ENCODE measurements at regions not wholly inside any gene's neighbourhood (a gene's known extent, or its start where the extent isn't known, plus 50 kb on each side); places are given as distances from the start of the nearest gene placed in this dataset.
"Not testable (repeated sequence)": the region's sequence is repeated elsewhere in the genome, so short reads cannot be mapped to it uniquely, and the experiment has no call there.

DNA sequence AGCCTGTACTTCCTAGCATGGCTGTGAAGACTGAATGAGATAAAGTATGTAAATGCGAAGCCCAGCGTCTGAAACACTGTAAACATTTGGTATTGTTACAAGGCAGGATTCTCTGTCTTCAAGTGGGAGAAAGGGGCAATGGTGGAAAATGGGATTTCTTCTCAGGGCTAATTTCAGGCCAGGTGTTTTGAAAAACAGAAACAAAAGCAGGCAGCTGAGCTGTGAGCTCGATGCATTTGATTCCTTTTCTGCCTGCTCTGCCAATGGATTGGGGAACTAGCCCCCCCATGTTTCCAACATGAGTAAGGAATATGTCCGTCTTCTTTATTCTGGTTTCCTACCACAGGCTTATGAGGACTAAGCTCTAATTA, 732.1 kb upstream of the AUTS2 start:
- H3K9me3 ChIP-seq (ENCODE audit: low read depth, low read length) = no peaks in the 10 kb centered on the region
- no peak for DNase-seq (ENCODE audit: insufficient read length, low spot score, missing footprints)
- TF ChIP-seq, protein P1, sequence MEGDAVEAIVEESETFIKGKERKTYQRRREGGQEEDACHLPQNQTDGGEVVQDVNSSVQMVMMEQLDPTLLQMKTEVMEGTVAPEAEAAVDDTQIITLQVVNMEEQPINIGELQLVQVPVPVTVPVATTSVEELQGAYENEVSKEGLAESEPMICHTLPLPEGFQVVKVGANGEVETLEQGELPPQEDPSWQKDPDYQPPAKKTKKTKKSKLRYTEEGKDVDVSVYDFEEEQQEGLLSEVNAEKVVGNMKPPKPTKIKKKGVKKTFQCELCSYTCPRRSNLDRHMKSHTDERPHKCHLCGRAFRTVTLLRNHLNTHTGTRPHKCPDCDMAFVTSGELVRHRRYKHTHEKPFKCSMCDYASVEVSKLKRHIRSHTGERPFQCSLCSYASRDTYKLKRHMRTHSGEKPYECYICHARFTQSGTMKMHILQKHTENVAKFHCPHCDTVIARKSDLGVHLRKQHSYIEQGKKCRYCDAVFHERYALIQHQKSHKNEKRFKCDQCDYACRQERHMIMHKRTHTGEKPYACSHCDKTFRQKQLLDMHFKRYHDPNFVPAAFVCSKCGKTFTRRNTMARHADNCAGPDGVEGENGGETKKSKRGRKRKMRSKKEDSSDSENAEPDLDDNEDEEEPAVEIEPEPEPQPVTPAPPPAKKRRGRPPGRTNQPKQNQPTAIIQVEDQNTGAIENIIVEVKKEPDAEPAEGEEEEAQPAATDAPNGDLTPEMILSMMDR (IDR thresholded peaks at IDR 0.05; ENCODE audit: extremely low read depth, low read depth, low read length) = no peak
- no peaks in the 10 kb centered on the region for H3K79me2 ChIP-seq (ENCODE audit: insufficient read depth, low read length)
- no peaks in the 10 kb centered on the region for H4K20me1 ChIP-seq (ENCODE audit: insufficient read depth, low read length)
- no peak overlapping the region for H3K27ac ChIP-seq (ENCODE audit: low read depth, low read length)
- no peak overlapping the region for H2AFZ ChIP-seq (ENCODE audit: low read length)
- no peaks in the 10 kb centered on the region for H3K27me3 ChIP-seq (ENCODE audit: insufficient read depth, low read length)
- no peak overlapping the region for H3K4me2 ChIP-seq (ENCODE audit: insufficient read depth, low read length)
- no peaks in the 10 kb centered on the region for H3K36me3 ChIP-seq (ENCODE audit: insufficient read depth, low read length)
- H3K4me3 ChIP-seq (ENCODE audit: insufficient read depth, low read length) = no peak overlapping the region
- no peaks in the 10 kb centered on the region for H3K4me1 ChIP-seq (ENCODE audit: insufficient read depth, low read length)

DNA sequence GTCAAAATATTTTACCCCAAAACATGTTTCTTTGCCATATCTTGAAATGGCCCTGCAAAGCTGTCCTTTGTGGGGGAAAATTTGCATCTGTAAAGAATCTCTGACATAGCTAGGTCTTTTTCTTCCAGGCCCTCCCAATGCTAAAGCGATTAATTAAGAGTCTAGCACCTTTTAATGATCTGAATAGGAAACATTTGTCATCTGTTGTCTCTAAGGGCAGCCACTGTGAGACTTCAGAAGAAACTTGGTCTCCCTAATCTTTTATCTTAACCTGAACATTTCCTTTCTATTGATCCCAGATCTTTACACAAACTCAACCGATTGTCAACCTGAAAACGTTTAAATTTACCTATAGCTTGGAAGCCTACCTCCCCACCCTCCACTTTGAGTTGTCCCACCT, 731.6 kb upstream of the AUTS2 start:
- not testable (repeated sequence) for H3K36me3 ChIP-seq (ENCODE audit: insufficient read depth, low read length); H3K9me3 ChIP-seq (ENCODE audit: low read depth, low read length); DNase-seq (ENCODE audit: insufficient read length, low spot score, missing footprints); H3K4me3 ChIP-seq (ENCODE audit: insufficient read depth, low read length); H3K79me2 ChIP-seq (ENCODE audit: insufficient read depth, low read length); H3K4me2 ChIP-seq (ENCODE audit: insufficient read depth, low read length); H4K20me1 ChIP-seq (ENCODE audit: insufficient read depth, low read length); H3K27ac ChIP-seq (ENCODE audit: low read depth, low read length); H3K27me3 ChIP-seq (ENCODE audit: insufficient read depth, low read length); H2AFZ ChIP-seq (ENCODE audit: low read length); H3K4me1 ChIP-seq (ENCODE audit: insufficient read depth, low read length)

DNA sequence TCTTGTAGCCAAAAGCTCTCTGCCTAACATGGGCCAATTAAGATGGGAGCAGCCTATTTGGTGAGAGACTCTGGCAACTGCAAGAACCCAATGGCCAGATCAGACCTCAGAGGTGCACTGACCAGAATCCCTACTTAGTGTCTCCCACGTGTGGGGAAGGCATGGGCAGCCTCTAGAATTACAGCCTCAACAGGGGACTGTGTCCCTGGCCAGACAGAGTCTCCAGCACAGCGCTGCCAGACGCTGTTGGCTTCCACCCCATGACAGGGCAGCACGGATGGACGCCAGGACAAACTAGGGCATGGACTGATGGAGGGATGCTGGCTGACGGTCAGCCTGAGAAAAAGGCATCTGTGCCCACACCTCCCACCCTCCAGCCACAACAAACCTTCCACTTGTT, 729.3 kb upstream of the AUTS2 start:
- no peaks in the 10 kb centered on the region for H3K79me2 ChIP-seq (ENCODE audit: insufficient read depth, low read length)
- no peaks in the 10 kb centered on the region for H3K36me3 ChIP-seq (ENCODE audit: insufficient read depth, low read length)
- H3K4me2 ChIP-seq (ENCODE audit: insufficient read depth, low read length) = no peak overlapping the region
- H3K4me3 ChIP-seq (ENCODE audit: insufficient read depth, low read length) = no peak overlapping the region
- no peak for DNase-seq (ENCODE audit: insufficient read length, low spot score, missing footprints)
- H3K27ac ChIP-seq (ENCODE audit: low read depth, low read length) = no peak overlapping the region
- H2AFZ ChIP-seq (ENCODE audit: low read length) = no peak overlapping the region
- TF ChIP-seq, protein P1 (IDR thresholded peaks at IDR 0.05; ENCODE audit: extremely low read depth, low read depth, low read length) = no peak
- no peaks in the 10 kb centered on the region for H3K4me1 ChIP-seq (ENCODE audit: insufficient read depth, low read length)
- no peaks in the 10 kb centered on the region for H4K20me1 ChIP-seq (ENCODE audit: insufficient read depth, low read length)
- no peaks in the 10 kb centered on the region for H3K9me3 ChIP-seq (ENCODE audit: low read depth, low read length)
- H3K27me3 ChIP-seq (ENCODE audit: insufficient read depth, low read length) = no peaks in the 10 kb centered on the region

DNA sequence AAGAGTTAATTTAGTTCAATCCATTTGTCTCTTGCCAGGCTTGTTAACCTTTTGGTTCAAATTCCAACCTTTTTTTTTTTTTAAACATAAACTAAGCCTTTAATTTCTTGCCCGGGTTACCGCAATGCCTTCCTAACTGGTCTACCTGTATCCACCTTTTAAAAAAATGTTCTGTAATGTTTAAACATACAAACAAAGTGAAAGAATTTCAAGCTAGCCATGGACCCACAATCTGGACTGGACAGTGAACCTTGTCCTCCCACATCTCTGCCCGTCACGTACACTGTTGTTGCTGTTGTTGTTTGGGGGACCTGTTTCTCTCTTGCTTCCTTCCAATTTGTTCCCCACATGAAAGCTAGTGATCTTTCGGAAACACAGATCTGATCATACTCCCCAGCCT, 724.7 kb upstream of the AUTS2 start:
- Histone ChIP-seq H3K4me1 (ENCODE audit: insufficient read depth, low read length) (no peaks in the 10 kb centered on the region), H3K27me3 (ENCODE audit: insufficient read depth, low read length) (no peaks in the 10 kb centered on the region), H2AFZ (ENCODE audit: low read length) (no peak overlapping the region), H3K9me3 (ENCODE audit: low read depth, low read length) (no peaks in the 10 kb centered on the region), H3K36me3 (ENCODE audit: insufficient read depth, low read length) (no peaks in the 10 kb centered on the region), H3K4me2 (ENCODE audit: insufficient read depth, low read length) (no peak overlapping the region), H4K20me1 (ENCODE audit: insufficient read depth, low read length) (no peaks in the 10 kb centered on the region), H3K79me2 (ENCODE audit: insufficient read depth, low read length) (no peaks in the 10 kb centered on the region), H3K4me3 (ENCODE audit: insufficient read depth, low read length) (no peak overlapping the region), H3K27ac (ENCODE audit: low read depth, low read length) (no peak overlapping the region)
- TF ChIP-seq, protein P1 (IDR thresholded peaks at IDR 0.05; ENCODE audit: extremely low read depth, low read depth, low read length) = no peak
- no peak for DNase-seq (ENCODE audit: insufficient read length, low spot score, missing footprints)

DNA sequence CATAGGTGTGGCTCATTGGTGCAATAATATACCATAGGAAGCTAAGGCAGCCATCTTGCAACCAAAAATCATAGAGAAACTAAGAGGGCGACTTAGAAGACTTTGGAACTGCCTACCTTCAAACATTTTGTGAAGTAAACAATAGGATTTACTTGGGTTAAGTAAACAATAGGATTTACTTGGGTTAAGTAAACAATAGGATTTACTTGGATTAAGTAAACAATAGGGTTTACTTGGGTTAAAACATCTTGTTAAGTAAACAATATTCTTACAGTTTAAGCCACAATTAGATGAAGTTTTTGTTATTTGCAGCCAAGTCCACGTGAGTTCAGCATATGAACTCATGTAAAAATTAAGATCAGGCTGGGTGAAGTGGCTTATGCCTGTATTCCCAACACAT, 722.4 kb upstream of the AUTS2 start:
- no peak overlapping the region for H3K4me3 ChIP-seq (ENCODE audit: insufficient read depth, low read length)
- H3K27ac ChIP-seq (ENCODE audit: low read depth, low read length) = no peak overlapping the region
- no peaks in the 10 kb centered on the region for H3K36me3 ChIP-seq (ENCODE audit: insufficient read depth, low read length)
- no peaks in the 10 kb centered on the region for H3K4me1 ChIP-seq (ENCODE audit: insufficient read depth, low read length)
- DNase-seq (ENCODE audit: insufficient read length, low spot score, missing footprints) = no peak
- no peaks in the 10 kb centered on the region for H3K27me3 ChIP-seq (ENCODE audit: insufficient read depth, low read length)
- no peaks in the 10 kb centered on the region for H4K20me1 ChIP-seq (ENCODE audit: insufficient read depth, low read length)
- H3K4me2 ChIP-seq (ENCODE audit: insufficient read depth, low read length) = no peak overlapping the region
- H3K9me3 ChIP-seq (ENCODE audit: low read depth, low read length) = no peaks in the 10 kb centered on the region
- TF ChIP-seq, protein P1 (IDR thresholded peaks at IDR 0.05; ENCODE audit: extremely low read depth, low read depth, low read length) = no peak
- H3K79me2 ChIP-seq (ENCODE audit: insufficient read depth, low read length) = no peaks in the 10 kb centered on the region
- no peak overlapping the region for H2AFZ ChIP-seq (ENCODE audit: low read length)

DNA sequence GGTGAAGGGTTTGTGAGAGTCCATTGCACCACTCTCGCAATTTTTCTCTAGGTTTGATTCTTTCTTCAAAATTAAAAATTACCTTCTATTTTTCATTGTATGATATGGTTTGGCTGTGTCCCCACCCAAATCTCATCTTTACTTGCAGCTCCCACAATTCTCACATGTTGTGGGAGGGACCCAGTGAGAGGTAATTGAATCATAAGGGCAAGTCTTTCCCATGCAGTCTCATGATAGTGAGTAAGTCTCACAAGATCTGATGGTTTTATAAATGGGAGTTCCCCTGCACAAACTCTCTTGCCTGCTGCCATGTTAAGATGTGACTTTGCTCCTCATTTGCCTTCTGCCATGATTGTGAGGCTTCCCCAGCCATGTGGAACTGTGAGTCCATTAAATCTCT, 711.2 kb upstream of the AUTS2 start:
- H3K36me3 ChIP-seq (ENCODE audit: insufficient read depth, low read length); H3K4me3 ChIP-seq (ENCODE audit: insufficient read depth, low read length); H3K4me2 ChIP-seq (ENCODE audit: insufficient read depth, low read length); H2AFZ ChIP-seq (ENCODE audit: low read length); H3K9me3 ChIP-seq (ENCODE audit: low read depth, low read length); H3K4me1 ChIP-seq (ENCODE audit: insufficient read depth, low read length); H3K27me3 ChIP-seq (ENCODE audit: insufficient read depth, low read length); DNase-seq (ENCODE audit: insufficient read length, low spot score, missing footprints); H3K79me2 ChIP-seq (ENCODE audit: insufficient read depth, low read length); H4K20me1 ChIP-seq (ENCODE audit: insufficient read depth, low read length); H3K27ac ChIP-seq (ENCODE audit: low read depth, low read length): not testable (repeated sequence)

All from osteoblast (primary cell).